SK-N-SH treated with all-trans-retinoic acid at 6 μM for 48 hours (cell line): ENCODE measurements at regions not wholly inside any gene's neighbourhood (a gene's known extent, or its start where the extent isn't known, plus 50 kb on each side); places are given as distances from the start of the nearest gene placed in this dataset.

Experiments
- ARNTL ChIP-seq: fragments of 450-650 bp; formaldehyde crosslinking; IDR thresholded peaks from 2 replicates; pipeline ENCODE4 v1.5.0; 2020; ENCODE audit warnings: low read depth, mild to moderate bottlenecking, moderate library complexity, borderline replicate concordance
- BACH2 ChIP-seq: fragments of 250-450 bp; sonication (Bioruptor Pico); IDR thresholded peaks from 2 replicates; pipeline ENCODE4 v1.9.0; 2021; ENCODE audit warnings: mild to moderate bottlenecking, borderline replicate concordance
- CREB5 ChIP-seq: fragments of 250-450 bp; sonication (Bioruptor Pico); IDR thresholded peaks from 2 replicates; pipeline ENCODE4 v1.5.1; 2020; ENCODE audit warnings: low read depth, mild to moderate bottlenecking, moderate library complexity
- CSDC2 ChIP-seq: fragments of 250-450 bp; sonication (Bioruptor Pico); IDR thresholded peaks from 2 replicates; pipeline ENCODE4 v1.5.0; 2020; ENCODE audit warnings: mild to moderate bottlenecking, moderate library complexity
- GLIS3 ChIP-seq: fragments of 250-450 bp; sonication (Bioruptor Pico); IDR thresholded peaks from 2 replicates; pipeline ENCODE4 v1.5.0; 2020; ENCODE audit warnings: mild to moderate bottlenecking, moderate library complexity
- ISL1 ChIP-seq: fragments of 250-450 bp; sonication (Bioruptor Pico); IDR thresholded peaks from 2 replicates; pipeline ENCODE4 v2.1.2; 2022; ENCODE audit warnings: mild to moderate bottlenecking, moderate library complexity
- OSR1 ChIP-seq: fragments of 250-450 bp; sonication (Bioruptor Pico); IDR thresholded peaks from 2 replicates; pipeline ENCODE4 v1.8.0; 2022; ENCODE audit warnings: moderate library complexity, mild to moderate bottlenecking, inconsistent platforms
- PATZ1 ChIP-seq: fragments of 250-450 bp; sonication (Bioruptor Pico); IDR thresholded peaks from 2 replicates; pipeline ENCODE4 v1.8.0; 2020; ENCODE audit warnings: mild to moderate bottlenecking, moderate library complexity, borderline replicate concordance
- TCF4 ChIP-seq: fragments of 250-450 bp; sonication (Bioruptor Pico); IDR thresholded peaks from 2 replicates; pipeline ENCODE4 v1.8.0; 2021; ENCODE audit warnings: mild to moderate bottlenecking, moderate library complexity, borderline replicate concordance
- ZC3H10 ChIP-seq: fragments of 250-450 bp; sonication (Bioruptor Pico); IDR thresholded peaks from 2 replicates; pipeline ENCODE4 v1.5.1; 2021; ENCODE audit warnings: mild to moderate bottlenecking, moderate library complexity
- ZFP3 ChIP-seq: fragments of 250-450 bp; sonication (Bioruptor Pico); IDR thresholded peaks from 2 replicates; pipeline ENCODE4 v1.5.0; 2020; ENCODE audit warnings: mild to moderate bottlenecking, moderate library complexity
- ZFP30 ChIP-seq: fragments of 450-650 bp; formaldehyde crosslinking; IDR thresholded peaks from 2 replicates; pipeline ENCODE4 v1.5.0; 2022; ENCODE audit warnings: mild to moderate bottlenecking, moderate library complexity

DNA sequence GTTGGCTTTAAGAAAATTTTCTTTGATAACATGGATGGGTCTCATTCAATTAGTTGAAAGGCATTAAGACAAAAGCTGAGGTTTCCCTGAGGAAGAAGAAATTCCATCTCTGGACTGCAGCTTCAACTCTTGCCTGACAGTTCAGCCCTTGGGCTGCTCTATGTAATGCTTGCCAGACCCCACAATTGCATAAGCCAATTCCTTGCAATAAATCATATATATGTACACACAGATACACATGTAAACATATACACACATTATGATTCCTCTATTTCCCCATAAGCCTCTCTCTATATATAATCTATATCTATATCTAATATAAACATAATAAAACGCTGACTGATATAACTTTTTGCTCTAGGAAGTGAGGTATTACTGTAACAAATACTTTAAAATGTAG lies 301.5 kb upstream of the PRMT6 start:
- TF ChIP-seq CSDC2 (no peak), PATZ1 (CRISPR knock-in tag) (no peak), OSR1 (CRISPR knock-in tag) (no peak), GLIS3 (CRISPR knock-in tag) (no peak), CREB5 (CRISPR knock-in tag) (no peak), ISL1 (no peak), BACH2 (CRISPR knock-in tag) (no peak), ARNTL (no peak), TCF4 (CRISPR knock-in tag) (no peak), ZC3H10 (no peak), ZFP30 (CRISPR knock-in tag) (no peak), ZFP3 (CRISPR knock-in tag) (no peak)
